Neural cell (in vitro differentiated cells): ENCODE measurements at regions not wholly inside any gene's neighbourhood (a gene's known extent, or its start where the extent isn't known, plus 50 kb on each side); places are given as distances from the start of the nearest gene placed in this dataset.

Experiments
- H2AFZ ChIP-seq: fragments of 200-600, 300-800 bp; sonication (generic), shearing (Covaris generic); 2 replicates; pipeline ENCODE4 v1.6.0; 2014; ENCODE audit warnings: low read depth, mild to moderate bottlenecking, antibody characterized with exemption, low read length, moderate library complexity
- H3F3A ChIP-seq: fragments of 200-600 bp; shearing (Covaris generic); 2 replicates; pipeline ENCODE4 v1.6.1; 2016; ENCODE audit warnings: mild to moderate bottlenecking, moderate library complexity, mixed read lengths, antibody characterized with exemption, low read length; ENCODE audit not compliant: insufficient read depth, poor library complexity, severe bottlenecking
- H3K27ac ChIP-seq: fragments of 200-600, 300-800 bp; sonication (generic), shearing (Covaris generic); 2 replicates; pipeline ENCODE4 v1.5.1; 2014; ENCODE audit warnings: mild to moderate bottlenecking, low read length, moderate library complexity
- H3K27me3 ChIP-seq: fragments of 300-800, 200-600 bp; sonication (generic), shearing (Covaris generic); 2 replicates; pipeline ENCODE4 v1.6.0; 2014; ENCODE audit warnings: mild to moderate bottlenecking, low read depth, low read length, moderate library complexity; ENCODE audit not compliant: insufficient read depth
- H3K36me3 ChIP-seq: fragments of 300-800, 200-600 bp; sonication (generic), shearing (Covaris generic); 2 replicates; pipeline ENCODE4 v1.5.1; 2014; ENCODE audit warnings: mild to moderate bottlenecking, antibody characterized with exemption, low read length, moderate library complexity; ENCODE audit not compliant: insufficient read depth
- H3K4me2 ChIP-seq: fragments of 300-800, 200-600 bp; sonication (generic), shearing (Covaris generic); 2 replicates; pipeline ENCODE4 v1.6.0; 2014; ENCODE audit warnings: mild to moderate bottlenecking, low read length
- H3K4me3 ChIP-seq: fragments of 300-800, 200-600 bp; sonication (generic), shearing (Covaris generic); 2 replicates; pipeline ENCODE4 v1.5.1; 2014; ENCODE audit warnings: mild to moderate bottlenecking, low read length, moderate library complexity
- H3K79me2 ChIP-seq: fragments of 200-600 bp; shearing (Covaris generic); replicated peaks from 2 replicates; pipeline ENCODE4 v1.6.0; 2014; ENCODE audit warnings: mild to moderate bottlenecking, low read length, moderate library complexity; ENCODE audit not compliant: insufficient read depth
- H3K9ac ChIP-seq: fragments of 300-800, 200-600 bp; sonication (generic), shearing (Covaris generic); 2 replicates; pipeline ENCODE4 v1.6.1; 2016; ENCODE audit warnings: mild to moderate bottlenecking, low read length, mixed read lengths
- H3K9me2 ChIP-seq: fragments of 200-600 bp; shearing (Covaris generic); 2 replicates; pipeline ENCODE4 v1.6.1; 2016; ENCODE audit warnings: mild to moderate bottlenecking, low read length, mixed read lengths; ENCODE audit not compliant: insufficient read depth
- H3K9me3 ChIP-seq: fragments of 200-600, 300-800 bp; sonication (generic), shearing (Covaris generic); 2 replicates; pipeline ENCODE4 v1.6.1; 2016; ENCODE audit warnings: mild to moderate bottlenecking, mixed run types, low read length, moderate library complexity, mixed read lengths
- H4K20me1 ChIP-seq: fragments of 200-600 bp; shearing (Covaris generic); 2 replicates; pipeline ENCODE4 v1.6.1; 2016; ENCODE audit warnings: mild to moderate bottlenecking, mixed run types; ENCODE audit not compliant: insufficient read depth
- CTCF ChIP-seq: fragments of 450-650 bp; IDR thresholded peaks from 2 replicates; pipeline ENCODE4 v1.5.1; 2014; ENCODE audit warnings: antibody characterized with exemption, mild to moderate bottlenecking, moderate library complexity; ENCODE audit not compliant: poor library complexity, severe bottlenecking
- EP300 ChIP-seq: fragments of 450-650 bp; conservative IDR thresholded peaks from 2 replicates; pipeline ENCODE4 v1.6.1; 2014; ENCODE audit warnings: antibody characterized with exemption, mild to moderate bottlenecking, moderate library complexity; ENCODE audit not compliant: poor library complexity, severe bottlenecking
- EZH2 ChIP-seq: fragments of 200-600, 300-800 bp; shearing (Covaris generic), sonication (generic); IDR thresholded peaks from 2 replicates; pipeline ENCODE4 v1.6.1; 2014; ENCODE audit warnings: antibody characterized with exemption, low read length, borderline replicate concordance, mild to moderate bottlenecking; ENCODE audit not compliant: insufficient read depth, poor library complexity, severe bottlenecking
- POLR2AphosphoS5 ChIP-seq: IDR thresholded peaks from 2 replicates; pipeline ENCODE4 v1.6.1; 2012
- RAD21 ChIP-seq: fragments of 450-650 bp; conservative IDR thresholded peaks from 2 replicates; pipeline ENCODE4 v1.6.1; 2014; ENCODE audit warnings: antibody characterized with exemption, mild to moderate bottlenecking, moderate library complexity
- SMC3 ChIP-seq: fragments of 450-650 bp; conservative IDR thresholded peaks from 2 replicates; pipeline ENCODE4 v1.6.1; 2014; ENCODE audit warnings: antibody characterized with exemption, mild to moderate bottlenecking, moderate library complexity; ENCODE audit not compliant: poor library complexity
- TAF1 ChIP-seq: IDR thresholded peaks from 2 replicates; pipeline ENCODE4 v1.6.1; 2012; ENCODE audit warnings: low read depth
- TF ChIP-seq, protein P1 (sequence below): IDR thresholded peaks from 2 replicates; pipeline ENCODE4 v1.6.1; 2012; ENCODE audit warnings: borderline replicate concordance

- Histone ChIP-seq H3K36me3 (no peaks in the 10 kb centered on the region), H3K9me3 (no peaks in the 10 kb centered on the region), H3K9me2 (no peaks in the 10 kb centered on the region), H3K9ac (no peak overlapping the region), H3F3A (no peaks in the 10 kb centered on the region), H3K27me3 (no peaks in the 10 kb centered on the region), H4K20me1 (no peaks in the 10 kb centered on the region), H3K4me3 (no peak overlapping the region), H2AFZ (no peak overlapping the region), H3K79me2 (no peaks in the 10 kb centered on the region), H3K27ac (no peak overlapping the region), H3K4me2 (no peak overlapping the region)
- TF ChIP-seq EP300 (peak; percentile 92), RAD21 (no peak), POLR2AphosphoS5 (peak; percentile 75), TAF1 (no peak), CTCF (no peak), EZH2 (no peak), SMC3 (no peak)
- TF ChIP-seq, protein P1, sequence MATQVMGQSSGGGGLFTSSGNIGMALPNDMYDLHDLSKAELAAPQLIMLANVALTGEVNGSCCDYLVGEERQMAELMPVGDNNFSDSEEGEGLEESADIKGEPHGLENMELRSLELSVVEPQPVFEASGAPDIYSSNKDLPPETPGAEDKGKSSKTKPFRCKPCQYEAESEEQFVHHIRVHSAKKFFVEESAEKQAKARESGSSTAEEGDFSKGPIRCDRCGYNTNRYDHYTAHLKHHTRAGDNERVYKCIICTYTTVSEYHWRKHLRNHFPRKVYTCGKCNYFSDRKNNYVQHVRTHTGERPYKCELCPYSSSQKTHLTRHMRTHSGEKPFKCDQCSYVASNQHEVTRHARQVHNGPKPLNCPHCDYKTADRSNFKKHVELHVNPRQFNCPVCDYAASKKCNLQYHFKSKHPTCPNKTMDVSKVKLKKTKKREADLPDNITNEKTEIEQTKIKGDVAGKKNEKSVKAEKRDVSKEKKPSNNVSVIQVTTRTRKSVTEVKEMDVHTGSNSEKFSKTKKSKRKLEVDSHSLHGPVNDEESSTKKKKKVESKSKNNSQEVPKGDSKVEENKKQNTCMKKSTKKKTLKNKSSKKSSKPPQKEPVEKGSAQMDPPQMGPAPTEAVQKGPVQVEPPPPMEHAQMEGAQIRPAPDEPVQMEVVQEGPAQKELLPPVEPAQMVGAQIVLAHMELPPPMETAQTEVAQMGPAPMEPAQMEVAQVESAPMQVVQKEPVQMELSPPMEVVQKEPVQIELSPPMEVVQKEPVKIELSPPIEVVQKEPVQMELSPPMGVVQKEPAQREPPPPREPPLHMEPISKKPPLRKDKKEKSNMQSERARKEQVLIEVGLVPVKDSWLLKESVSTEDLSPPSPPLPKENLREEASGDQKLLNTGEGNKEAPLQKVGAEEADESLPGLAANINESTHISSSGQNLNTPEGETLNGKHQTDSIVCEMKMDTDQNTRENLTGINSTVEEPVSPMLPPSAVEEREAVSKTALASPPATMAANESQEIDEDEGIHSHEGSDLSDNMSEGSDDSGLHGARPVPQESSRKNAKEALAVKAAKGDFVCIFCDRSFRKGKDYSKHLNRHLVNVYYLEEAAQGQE: no peak
These were observed 221.0 kb upstream of the ANKRD50 start for GRCh38 chr4:124933521-124933920.

GRCh38 chr4:124932447-124932846 lies 219.9 kb upstream of the ANKRD50 start:
- Histone ChIP-seq H3K4me2 (no peak overlapping the region), H4K20me1 (no peaks in the 10 kb centered on the region), H3F3A (no peaks in the 10 kb centered on the region), H3K27me3 (no peaks in the 10 kb centered on the region), H3K9ac (no peak overlapping the region), H3K27ac (no peak overlapping the region), H3K4me3 (no peak overlapping the region), H3K36me3 (no peaks in the 10 kb centered on the region), H3K9me3 (no peaks in the 10 kb centered on the region), H2AFZ (no peak overlapping the region), H3K79me2 (no peaks in the 10 kb centered on the region), H3K9me2 (no peaks in the 10 kb centered on the region)
- TF ChIP-seq RAD21: no peak
- no peak for TF ChIP-seq EP300
- no peak for TF ChIP-seq EZH2
- TF ChIP-seq, protein P1: no peak
- no peak for TF ChIP-seq TAF1
- TF ChIP-seq POLR2AphosphoS5: no peak
- no peak for TF ChIP-seq CTCF
